ENCODE measurements at regions not wholly inside any gene's neighbourhood (a gene's known extent, or its start where the extent isn't known, plus 50 kb on each side); places are given as distances from the start of the nearest gene placed in this dataset.
A peak's percentile ranks its signal among the peaks of the same experiment; 100 is the strongest.

- H4K20me1 ChIP-seq (replicated peaks in 1 of 2; ENCODE audit: control insufficient read depth in 1 of 2, insufficient read depth in 2 of 2, low read length in 2 of 2): no peaks in the 10 kb centered on the region
- H3K27ac ChIP-seq (ENCODE audit: low read depth, low read length): no peak overlapping the region
- H4K5ac ChIP-seq (ENCODE audit: insufficient read length, low read depth, low read length): no peak overlapping the region
- CTCF ChIA-PET (ENCODE audit: partially characterized antibody): interaction anchor here (0.6 to 3.5 kb wide), 4 partner anchors 9 to 424 kb away, joined by 3 to 27 read pairs (median 4); no protein-coding TSS in a partner anchor
- H2BK15ac ChIP-seq (ENCODE audit: low read length): no peak overlapping the region
- no peak overlapping the region for H2AK5ac ChIP-seq (ENCODE audit: low read depth, low read length)
- no peak overlapping the region; the same call in 1 of the 2 replicates for H2BK12ac ChIP-seq (ENCODE audit: low read depth, low read length)
- no peaks in the 10 kb centered on the region for H3K79me1 ChIP-seq (ENCODE audit: low read depth, low read length)
- H2BK20ac ChIP-seq (ENCODE audit: low read length): no peak overlapping the region
- H3K23ac ChIP-seq (ENCODE audit: insufficient read length): no peak overlapping the region
- H3K23me2 ChIP-seq (ENCODE audit: low read depth, low read length): no peaks in the 10 kb centered on the region
- H4K8ac ChIP-seq (ENCODE audit: extremely low read depth, insufficient read depth, low read length): no peak overlapping the region
- H3K9ac ChIP-seq (replicated peaks in 1 of 4; ENCODE audit: extremely low read depth in 1 of 4, low read depth in 3 of 4, low read length in 3 of 4): no peak overlapping the region
- FAIRE-seq (no peak), DNase-seq (ENCODE audit: low read depth in 1 of 2, low spot score in 2 of 2) (no peak)
- no peak overlapping the region for H3K18ac ChIP-seq (ENCODE audit: extremely low read depth, low read length)
- H3K9me3 ChIP-seq (ENCODE audit: insufficient read depth in 2 of 2, low read depth in 1 of 2, low read length in 1 of 2): no peaks in the 10 kb centered on the region
- H3K27me3 ChIP-seq (replicated peaks in 1 of 4; ENCODE audit: control insufficient read depth in 3 of 4, extremely low read depth in 1 of 4, insufficient read depth in 3 of 4, low read length in 3 of 4): no peaks in the 10 kb centered on the region
- no peak overlapping the region for H3K14ac ChIP-seq (ENCODE audit: insufficient read length)
- no peak overlapping the region for H3K4ac ChIP-seq (replicated peaks; ENCODE audit: insufficient read length, low read depth, low read length)
- H2AFZ ChIP-seq (ENCODE audit: low read length): peak overlapping the region; percentile 67; the same call in 1 of the 2 replicates
- H2BK120ac ChIP-seq (replicated peaks; ENCODE audit: low read depth, low read length): no peak overlapping the region
- H3K36me3 ChIP-seq (ENCODE audit: control insufficient read depth in 2 of 4, insufficient read depth in 4 of 4, low read length in 3 of 4): no peaks in the 10 kb centered on the region
- WGBS, 2 experiments (ENCODE audit: extremely low coverage in 1 of 2, insufficient coverage in 1 of 2, insufficient read length in 1 of 2, insufficient replicate concordance in 2 of 2, low coverage in 1 of 2, low lambda C conversion rate in 2 of 2, missing lambda C conversion rate in 1 of 2): 94% methylated on average over 8 of the region's 8 CpGs; no CpG with 5 or more reads in 1 of the 2 experiments
- H3K79me2 ChIP-seq (ENCODE audit: control insufficient read depth in 1 of 2, insufficient read depth in 2 of 2, low read length in 2 of 2): no peaks in the 10 kb centered on the region
- POLR2A ChIA-PET (ENCODE audit: partially characterized antibody): no interaction called here
- H3K4me1 ChIP-seq (replicated peaks in 1 of 4; ENCODE audit: control insufficient read depth in 3 of 4, insufficient read depth in 4 of 4, low read length in 3 of 4): no peaks in the 10 kb centered on the region
- TF ChIP-seq CEBPB (IDR thresholded peaks at IDR 0.05; ENCODE audit: low read depth, low read length) (peak; percentile 32; the same call in 1 of the 2 replicates), BRCA1 (IDR thresholded peaks at IDR 0.05; ENCODE audit: low read depth, low read length) (no peak)
- H3K4me2 ChIP-seq (ENCODE audit: insufficient read depth in 1 of 2, low read depth in 2 of 2, low read length in 2 of 2): no peak overlapping the region
- no peak overlapping the region for H2BK5ac ChIP-seq (ENCODE audit: low read depth, low read length)
- H3K56ac ChIP-seq (replicated peaks; ENCODE audit: insufficient read length, low read depth, low read length): no peak overlapping the region
- no peak overlapping the region for H4K91ac ChIP-seq (replicated peaks; ENCODE audit: insufficient read length, low read length)
- no peak overlapping the region for H3K4me3 ChIP-seq (ENCODE audit: extremely low read depth in 1 of 4, insufficient read depth in 2 of 4, low read depth in 3 of 4, low read length in 4 of 4)
Observed at GRCh38 chr15:80317389-80318182, 65.6 kb upstream of the CTXND1 start.

Measured in H1 (cell line).